Caco-2 (cell line): ENCODE measurements at regions not wholly inside any gene's neighbourhood (a gene's known extent, or its start where the extent isn't known, plus 50 kb on each side); places are given as distances from the start of the nearest gene placed in this dataset.

Experiments used
- BruUV-seq: library from RNA; stranded (reverse); fragments of 400-500 nt; replicated peaks from 2 replicates; lab custom pipeline; 2021; lab: Mats Ljungman, UMichigan
- CTCF ChIA-PET: fragments of 300-600 bp; sonication (Branson Sonifier 250); formaldehyde crosslinking; loops from one replicate; lab custom pipeline; 2022; ENCODE audit warnings: antibody characterized with exemption; lab: Charles Lee
- POLR2A ChIA-PET: fragments of 300-600 bp; sonication (Branson Sonifier 250); formaldehyde crosslinking; loops from one replicate; lab custom pipeline; 2022; ENCODE audit warnings: antibody characterized with exemption; lab: Charles Lee
- DNase-seq, 2 experiments: peaks; one replicate each; pipeline versions ENCODE4 v3.0.0 to v3.0.0-alpha.2; 2020 to 2022
- H3K27me3 ChIP-seq: replicated peaks from 2 replicates; pipeline ENCODE4 v1.6.0; 2011; ENCODE audit warnings: low read length; ENCODE audit not compliant: control insufficient read depth, insufficient read depth
- H3K36me3 ChIP-seq: 2 replicates; pipeline ENCODE4 v1.5.1; 2011; ENCODE audit warnings: low read length; ENCODE audit not compliant: control insufficient read depth, insufficient read depth
- H3K4me1 ChIP-seq: fragments of 250-450 bp; sonication (Bioruptor Pico); 2 replicates; pipeline ENCODE4 v1.5.1; 2020; ENCODE audit warnings: mild to moderate bottlenecking
- H3K4me3 ChIP-seq: 2 replicates; pipeline ENCODE4 v1.5.1; 2011; ENCODE audit warnings: low read depth, mild to moderate bottlenecking, control low read depth, low read length
- H3K9me3 ChIP-seq: fragments of 250-450 bp; sonication (Bioruptor Pico); 2 replicates; pipeline ENCODE4 v1.5.1; 2020; ENCODE audit warnings: mild to moderate bottlenecking, moderate library complexity
- H3K27ac Mint-ChIP-seq: one replicate; pipeline ENCODE4 v1.8.0; 2022; ENCODE audit warnings: mixed read lengths; ENCODE audit not compliant: unreplicated experiment
- H3K27me3 Mint-ChIP-seq: one replicate; pipeline ENCODE4 v1.8.0; 2022; ENCODE audit warnings: mixed read lengths; ENCODE audit not compliant: insufficient read depth, unreplicated experiment
- H3K36me3 Mint-ChIP-seq: one replicate; pipeline ENCODE4 v1.8.0; 2022; ENCODE audit warnings: mild to moderate bottlenecking, mixed read lengths; ENCODE audit not compliant: insufficient read depth, unreplicated experiment
- H3K4me1 Mint-ChIP-seq: one replicate; pipeline ENCODE4 v1.8.0; 2022; ENCODE audit warnings: low read depth, mixed read lengths; ENCODE audit not compliant: unreplicated experiment
- H3K4me3 Mint-ChIP-seq: one replicate; pipeline ENCODE4 v1.8.0; 2022; ENCODE audit warnings: mild to moderate bottlenecking, moderate library complexity, mixed read lengths; ENCODE audit not compliant: unreplicated experiment
- H3K9me3 Mint-ChIP-seq: one replicate; pipeline ENCODE4 v1.8.0; 2022; ENCODE audit warnings: mixed read lengths; ENCODE audit not compliant: unreplicated experiment
- CTCF ChIP-seq, 2 experiments: fragments of 200-600 bp in 1 of 2; IDR thresholded peaks; 1 replicate in 1 of 2; 2 replicates in 1 of 2; pipeline versions ENCODE4 v1.5.1 to v1.8.0; 2011 to 2022; ENCODE audit warnings: antibody characterized with exemption in 1 of 2, control low read depth in 1 of 2, inconsistent platforms in 1 of 2, low read depth in 1 of 2, low read length in 1 of 2, mild to moderate bottlenecking in 1 of 2, moderate library complexity in 1 of 2; ENCODE audit not compliant: insufficient read depth in 1 of 2, severe bottlenecking in 1 of 2, unreplicated experiment in 1 of 2
- intact Hi-C: fragments of 100-400 bp; cut with micrococcal nuclease; formaldehyde crosslinking; loops from one replicate; pipeline ENCODE4 v1.10.0; 2022; ENCODE audit not compliant: unreplicated experiment

- peaks cover 16% of the 10 kb centered on the region for H3K27me3 Mint-ChIP-seq
- H3K9me3 ChIP-seq: no peaks in the 10 kb centered on the region
- no peaks in the 10 kb centered on the region for H3K4me1 ChIP-seq
- ChIA-PET CTCF (no interaction called here), POLR2A (no interaction called here)
- intact Hi-C loops: no loop called here
- no peaks in the 10 kb centered on the region for H3K36me3 ChIP-seq
- H3K4me1 Mint-ChIP-seq: no peaks in the 10 kb centered on the region
- DNase-seq: no peak
- no TSS peak for BruUV-seq
- H3K4me3 ChIP-seq: no peak overlapping the region
- H3K27ac Mint-ChIP-seq: no peak overlapping the region
- H3K9me3 Mint-ChIP-seq: no peaks in the 10 kb centered on the region
- H3K4me3 Mint-ChIP-seq: no peak overlapping the region
- H3K36me3 Mint-ChIP-seq: no peaks in the 10 kb centered on the region
- no peaks in the 10 kb centered on the region for H3K27me3 ChIP-seq
- TF ChIP-seq CTCF (IDR thresholded peaks at IDR 0.05; ENCODE audit: insufficient read depth in 1 of 2, low read depth in 1 of 2, low read length in 1 of 2, severe bottlenecking in 1 of 2, unreplicated experiment in 1 of 2): no peak
These were observed 135.0 kb upstream of the SNX2 start for GRCh38 chr5:122639864-122640263.

DNA sequence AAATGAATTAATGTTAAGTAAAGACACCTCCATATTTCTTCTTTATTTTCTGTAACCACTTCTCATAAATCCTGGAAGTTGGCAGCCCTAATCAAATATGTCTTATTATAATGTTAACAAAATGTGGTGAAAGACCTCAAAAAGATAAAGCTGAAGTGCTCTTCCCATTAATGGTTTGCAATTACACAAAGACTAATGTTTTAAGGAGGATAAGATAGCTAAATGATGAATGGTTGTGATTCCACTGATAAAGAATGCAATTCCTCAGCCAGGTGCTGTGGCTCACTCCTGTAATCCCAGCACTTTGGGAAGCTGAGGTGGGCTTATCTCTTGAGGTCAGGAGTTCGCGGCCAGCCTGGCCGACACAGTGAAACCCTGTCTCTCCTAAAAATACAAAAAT lies 125.8 kb upstream of the SNX2 start:
- H3K9me3 ChIP-seq: no peaks in the 10 kb centered on the region
- POLR2A ChIA-PET: no interaction called here
- Mint-ChIP-seq H3K27me3 (peaks cover 7% of the 10 kb centered on the region), H3K36me3 (no peaks in the 10 kb centered on the region), H3K27ac (no peak overlapping the region), H3K4me3 (no peak overlapping the region), H3K9me3 (no peaks in the 10 kb centered on the region), H3K4me1 (peaks cover 4% of the 10 kb centered on the region)
- CTCF ChIA-PET: interaction anchor here (0.6 kb wide), 1 partner anchor 76 kb away, joined by 3 read pairs; no protein-coding TSS in a partner anchor
- intact Hi-C loops: no loop called here
- H3K4me3 ChIP-seq: no peak overlapping the region
- H3K27me3 ChIP-seq: no peaks in the 10 kb centered on the region
- no peak for TF ChIP-seq CTCF (IDR thresholded peaks at IDR 0.05; ENCODE audit: insufficient read depth in 1 of 2, low read depth in 1 of 2, low read length in 1 of 2, severe bottlenecking in 1 of 2, unreplicated experiment in 1 of 2)
- BruUV-seq: no TSS peak
- peaks cover 8% of the 10 kb centered on the region; the same call in 1 of the 2 replicates for H3K4me1 ChIP-seq
- H3K36me3 ChIP-seq: no peaks in the 10 kb centered on the region
- no peak for DNase-seq

GRCh38 chr5:122653087-122654017 lies 121.5 kb upstream of the SNX2 start:
- H3K4me3 Mint-ChIP-seq: no peak overlapping the region
- H3K27me3 ChIP-seq: no peaks in the 10 kb centered on the region
- no peak for DNase-seq
- ChIA-PET CTCF (no interaction called here), POLR2A (no interaction called here)
- H3K27ac Mint-ChIP-seq: no peak overlapping the region
- no TSS peak for BruUV-seq
- no peak for TF ChIP-seq CTCF (IDR thresholded peaks at IDR 0.05; ENCODE audit: insufficient read depth in 1 of 2, low read depth in 1 of 2, low read length in 1 of 2, severe bottlenecking in 1 of 2, unreplicated experiment in 1 of 2)
- peaks cover 8% of the 10 kb centered on the region; the same call in 1 of the 2 replicates for H3K4me1 ChIP-seq
- H3K36me3 Mint-ChIP-seq: no peaks in the 10 kb centered on the region
- H3K9me3 Mint-ChIP-seq: no peaks in the 10 kb centered on the region
- H3K36me3 ChIP-seq: no peaks in the 10 kb centered on the region
- intact Hi-C loops: no loop called here
- H3K27me3 Mint-ChIP-seq: no peaks in the 10 kb centered on the region
- no peaks in the 10 kb centered on the region for H3K9me3 ChIP-seq
- H3K4me1 Mint-ChIP-seq: peaks cover 6% of the 10 kb centered on the region
- H3K4me3 ChIP-seq: no peak overlapping the region
